ENCODE measurements at regions not wholly inside any gene's neighbourhood (a gene's known extent, or its start where the extent isn't known, plus 50 kb on each side); places are given as distances from the start of the nearest gene placed in this dataset.

DNA sequence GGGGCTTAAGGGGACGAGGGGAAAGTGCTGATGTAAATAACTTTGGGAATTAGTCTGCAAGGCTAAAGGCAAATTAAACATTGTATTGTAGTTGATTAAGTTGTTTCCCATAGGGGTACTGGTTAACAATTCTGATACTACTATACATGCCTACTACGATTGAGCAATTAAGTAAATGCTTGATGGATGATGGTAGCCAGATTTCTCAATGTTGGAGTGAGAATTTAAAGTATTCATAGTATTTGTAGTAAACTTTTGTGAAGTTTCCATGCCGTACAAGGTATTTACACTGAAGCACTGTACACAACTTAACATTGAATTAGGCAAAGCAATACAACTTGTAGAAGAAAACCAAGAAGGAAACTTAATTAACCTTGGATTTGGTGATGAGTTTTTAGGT lies 852.3 kb downstream of the QKI start:
- ATAC-seq (ENCODE audit: poor library complexity) (no peak), DNase-seq (no peak)
- intact Hi-C loops (cut with DNase I) = no loop called here

DNA sequence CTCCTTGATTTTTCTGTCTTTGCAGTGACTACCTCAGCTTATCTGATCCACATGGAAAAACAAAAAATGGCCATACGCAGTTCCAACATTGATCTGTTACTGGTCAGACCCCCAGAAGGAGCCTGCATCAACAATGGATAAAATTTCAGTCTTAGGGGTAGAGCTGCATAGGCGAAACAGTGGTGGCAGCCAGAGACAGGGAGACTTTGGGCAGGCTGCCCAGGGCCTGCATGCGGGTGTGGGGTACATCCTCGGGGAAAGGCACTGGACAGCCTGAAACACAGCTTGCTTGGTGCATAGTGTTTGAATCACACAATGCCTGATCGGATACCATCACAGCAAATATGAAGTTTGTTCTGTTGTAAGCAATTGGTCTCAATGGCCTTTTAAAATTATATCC lies 847.8 kb downstream of the QKI start:
- intact Hi-C loops (cut with DNase I) = no loop called here
- DNase-seq (no peak), ATAC-seq (ENCODE audit: poor library complexity) (no peak)

DNA sequence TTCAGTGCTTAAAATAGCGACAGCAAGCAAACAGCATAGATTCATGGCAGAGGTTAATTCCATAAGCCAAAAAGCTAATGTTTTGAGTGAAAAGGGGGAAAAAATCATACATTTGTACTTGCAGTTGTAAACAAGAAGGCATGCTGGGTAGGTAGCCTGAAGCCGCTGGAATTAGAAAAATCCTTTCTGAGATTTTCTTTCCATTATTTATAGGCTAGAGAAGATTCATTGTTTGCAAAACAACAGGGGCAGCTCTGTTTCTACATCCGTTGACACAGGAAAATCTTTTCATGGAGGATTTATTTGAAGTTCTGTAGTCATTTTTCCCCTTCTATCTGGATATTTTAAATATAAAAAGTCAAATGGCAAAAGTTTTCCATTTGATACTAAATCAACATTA lies 843.9 kb downstream of the QKI start:
- ATAC-seq (ENCODE audit: poor library complexity) (no peak), DNase-seq (no peak)
- intact Hi-C loops (cut with DNase I) = no loop called here

DNA sequence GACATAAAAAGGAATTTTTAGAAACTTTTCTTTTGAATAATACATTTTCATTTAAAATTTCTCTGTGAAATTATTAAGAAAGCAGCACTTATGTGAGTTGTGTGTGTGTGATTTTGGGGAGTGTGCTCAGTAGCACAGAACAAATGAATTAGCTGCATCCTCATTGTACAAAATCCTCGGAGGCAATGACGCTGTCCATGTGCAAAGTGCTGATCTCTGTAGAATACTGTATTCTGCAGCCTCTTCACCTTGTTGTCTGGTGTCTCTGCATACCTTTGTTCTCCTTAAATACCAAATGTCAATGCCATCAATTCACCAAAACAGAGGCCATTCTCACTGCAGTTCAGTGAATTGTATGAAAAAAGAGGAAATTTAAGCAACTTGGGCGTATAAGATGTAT lies 838.4 kb downstream of the QKI start:
- DNase-seq (no peak), ATAC-seq (ENCODE audit: poor library complexity) (no peak)
- intact Hi-C loops (cut with DNase I) = no loop called here

DNA sequence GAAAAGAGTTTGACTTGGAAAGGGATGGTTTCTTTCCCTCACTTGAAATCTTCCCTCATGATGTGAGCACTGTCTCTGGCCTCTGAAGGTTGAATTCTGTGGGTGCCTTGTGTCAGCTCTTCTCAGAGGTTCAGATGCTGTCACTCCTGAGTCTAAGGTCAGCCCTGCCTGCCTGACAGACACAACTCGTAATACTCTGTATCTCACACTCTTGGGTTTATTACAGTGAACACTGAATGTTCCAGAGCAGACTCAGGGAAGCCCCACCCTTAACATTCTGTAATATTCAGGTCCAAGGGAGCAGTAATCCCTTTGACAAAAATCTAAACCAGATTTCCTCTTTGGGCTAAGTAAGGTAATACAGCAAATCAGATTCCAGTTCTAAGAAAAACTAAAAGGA lies 837.8 kb downstream of the QKI start:
- DNase-seq (no peak), ATAC-seq (ENCODE audit: poor library complexity) (no peak)
- intact Hi-C loops (cut with DNase I) = no loop called here

DNA sequence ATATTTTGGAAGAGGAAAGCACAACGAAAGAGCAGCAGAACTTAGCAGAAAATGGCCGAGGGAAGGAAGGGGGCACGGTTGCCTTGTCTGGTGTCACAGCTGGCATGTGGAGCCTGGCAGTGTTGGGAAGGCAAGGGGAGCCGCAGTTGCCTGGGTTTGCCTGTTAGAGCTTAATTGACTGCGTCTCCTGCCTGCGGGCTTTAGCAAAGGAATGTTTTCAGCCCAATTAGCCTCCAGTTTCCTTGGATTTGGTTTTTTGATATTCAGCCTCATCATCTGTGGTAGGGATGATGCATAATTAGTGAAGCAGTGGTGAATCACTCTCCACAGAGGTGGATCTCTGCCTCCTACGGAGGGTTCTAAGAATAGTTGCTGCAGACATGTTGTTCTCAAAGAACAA lies 832.6 kb downstream of the QKI start:
- intact Hi-C loops (cut with DNase I) = no loop called here
- ATAC-seq (ENCODE audit: poor library complexity) (no peak), DNase-seq (no peak)

DNA sequence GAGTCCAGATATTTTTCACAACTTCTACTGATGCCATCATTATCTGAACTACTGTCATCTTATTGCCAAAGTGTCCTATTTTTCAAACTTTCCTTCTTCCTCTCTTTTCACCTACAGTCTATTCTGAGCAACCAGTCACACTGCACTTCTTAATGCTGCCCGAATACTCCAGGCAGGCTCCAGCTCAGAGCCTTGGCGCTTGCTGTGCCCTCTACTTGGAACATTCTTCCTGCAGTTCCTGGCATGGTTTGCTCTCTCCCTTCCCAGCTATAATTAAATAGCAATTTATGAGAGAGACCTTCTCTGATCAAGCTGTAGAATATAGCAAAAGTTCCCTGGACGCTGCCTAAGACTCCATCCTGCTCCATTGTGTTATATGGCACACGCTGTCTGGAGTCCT lies 831.6 kb downstream of the QKI start:
- DNase-seq = no peak
- intact Hi-C loops (cut with DNase I) = no loop called here

DNA sequence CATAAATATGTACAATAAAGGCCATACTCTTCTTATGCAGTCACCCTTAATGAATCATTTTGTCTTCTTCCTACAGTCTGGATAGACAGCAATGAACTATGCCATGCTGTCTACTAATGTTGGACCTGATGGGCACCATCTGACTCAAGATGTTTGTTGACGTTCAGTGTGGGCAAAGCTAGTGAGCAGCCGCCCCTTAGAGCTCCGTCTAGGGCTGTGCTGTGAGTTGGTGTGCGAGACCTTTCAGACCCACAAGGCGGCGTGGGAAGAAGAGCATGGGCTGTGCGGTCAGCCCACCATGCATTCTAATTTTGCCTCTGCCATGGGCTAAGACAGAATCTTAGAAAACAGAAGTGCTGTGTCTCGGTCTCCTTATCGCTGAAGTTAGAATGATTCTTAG lies 829.4 kb downstream of the QKI start:
- DNase-seq (no peak), ATAC-seq (ENCODE audit: poor library complexity) (no peak)
- intact Hi-C loops (cut with DNase I) = no loop called here

More for the DNA sequence above, 831.6 kb downstream of the QKI start:
- ATAC-seq (ENCODE audit: poor library complexity) = no peak

DNA sequence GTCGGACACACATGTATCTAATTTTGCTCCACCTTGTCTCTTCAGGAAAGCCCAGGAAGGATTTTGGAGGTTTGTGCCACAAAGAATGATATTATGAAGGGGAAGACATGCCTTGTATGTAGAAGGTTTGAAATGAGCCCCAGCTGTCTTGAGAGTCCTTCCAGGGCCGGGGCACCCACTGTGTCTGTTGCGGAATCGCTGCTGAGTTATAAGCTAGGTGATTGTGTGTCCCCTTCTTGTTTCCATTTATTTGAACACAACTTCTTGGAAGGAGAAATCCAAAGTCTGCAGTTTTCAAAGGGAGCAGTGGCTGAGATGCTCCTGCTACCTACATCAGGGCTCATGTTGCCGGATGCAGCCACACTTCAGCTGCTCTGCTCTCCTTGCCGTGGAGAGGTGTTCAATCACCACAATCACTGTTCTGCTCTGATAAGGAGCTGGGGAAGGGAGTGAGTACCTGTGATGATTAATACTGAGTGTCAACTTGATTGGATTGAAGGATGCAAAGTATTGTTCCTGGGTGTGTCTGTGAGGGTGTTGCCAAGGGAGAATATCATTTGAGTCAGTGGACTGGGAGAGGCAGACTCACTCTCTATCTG lies 828.6 kb downstream of the QKI start:
- intact Hi-C loops (cut with DNase I) = no loop called here
- DNase-seq (no peak), ATAC-seq (ENCODE audit: poor library complexity) (no peak)

DNA sequence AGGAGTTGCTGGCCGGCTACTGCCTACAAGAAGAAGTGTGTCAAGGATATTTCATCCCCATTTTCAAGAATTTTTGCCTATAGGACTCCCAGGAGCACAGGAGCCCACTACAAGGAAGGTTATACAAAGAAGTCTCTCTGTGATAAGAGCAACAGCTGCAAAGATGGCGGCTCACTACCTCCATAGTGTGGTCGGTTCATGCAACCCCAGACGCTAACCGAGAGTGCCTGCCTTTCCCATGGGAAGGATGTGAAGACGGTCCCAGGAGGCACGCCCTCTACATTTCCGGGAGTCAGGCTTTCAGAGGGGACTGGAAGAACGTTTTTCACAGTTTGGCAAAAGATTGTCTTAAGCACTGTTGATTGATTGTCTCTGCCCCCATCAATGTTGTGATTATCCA lies 816.3 kb downstream of the QKI start:
- ATAC-seq (ENCODE audit: poor library complexity) (no peak), DNase-seq (no peak)
- intact Hi-C loops (cut with DNase I) = no loop called here

DNA sequence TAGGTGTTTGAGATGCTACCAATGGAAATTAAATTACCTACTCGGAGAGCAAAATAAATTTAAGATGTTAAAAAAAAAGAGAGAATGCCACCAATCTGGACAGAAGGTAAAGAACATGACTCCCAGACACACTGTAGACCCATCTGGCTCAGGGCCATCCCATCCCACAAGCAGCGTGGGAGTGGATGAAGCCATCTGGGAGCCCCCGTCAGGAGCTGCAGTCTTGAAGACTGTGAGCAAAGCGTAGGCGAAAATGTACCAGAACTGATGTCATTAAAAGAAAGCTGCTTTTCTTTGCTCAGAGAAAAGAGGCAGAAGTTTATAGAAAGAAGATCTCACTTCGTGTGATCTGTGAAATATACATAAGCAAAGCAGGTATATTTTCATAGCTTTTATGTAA lies 815.7 kb downstream of the QKI start:
- intact Hi-C loops (cut with DNase I) = no loop called here

DNA sequence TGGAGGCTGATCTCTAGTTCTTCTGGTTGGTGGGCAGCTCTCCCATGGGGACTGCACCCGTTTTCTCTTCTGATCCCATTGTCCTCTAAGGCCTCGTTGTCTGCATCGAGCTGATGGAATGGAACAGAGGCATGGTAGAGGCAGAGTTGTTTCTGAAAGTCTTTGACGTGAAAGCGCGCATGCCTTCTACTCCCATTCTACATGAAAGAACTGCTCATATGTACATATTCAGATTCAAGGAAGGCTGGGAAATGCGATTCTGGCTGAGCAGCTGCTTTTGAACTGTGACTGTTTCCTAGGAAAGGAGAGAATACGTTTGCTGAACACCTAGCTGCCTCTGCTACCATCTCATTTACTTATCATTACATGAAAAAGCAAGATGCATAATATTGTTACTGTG lies 815.2 kb downstream of the QKI start:
- ATAC-seq (ENCODE audit: poor library complexity) = no peak
- intact Hi-C loops (cut with DNase I) = no loop called here
- no peak for DNase-seq

More for the DNA sequence above, 815.7 kb downstream of the QKI start:
- DNase-seq (no peak), ATAC-seq (ENCODE audit: poor library complexity) (no peak)

DNA sequence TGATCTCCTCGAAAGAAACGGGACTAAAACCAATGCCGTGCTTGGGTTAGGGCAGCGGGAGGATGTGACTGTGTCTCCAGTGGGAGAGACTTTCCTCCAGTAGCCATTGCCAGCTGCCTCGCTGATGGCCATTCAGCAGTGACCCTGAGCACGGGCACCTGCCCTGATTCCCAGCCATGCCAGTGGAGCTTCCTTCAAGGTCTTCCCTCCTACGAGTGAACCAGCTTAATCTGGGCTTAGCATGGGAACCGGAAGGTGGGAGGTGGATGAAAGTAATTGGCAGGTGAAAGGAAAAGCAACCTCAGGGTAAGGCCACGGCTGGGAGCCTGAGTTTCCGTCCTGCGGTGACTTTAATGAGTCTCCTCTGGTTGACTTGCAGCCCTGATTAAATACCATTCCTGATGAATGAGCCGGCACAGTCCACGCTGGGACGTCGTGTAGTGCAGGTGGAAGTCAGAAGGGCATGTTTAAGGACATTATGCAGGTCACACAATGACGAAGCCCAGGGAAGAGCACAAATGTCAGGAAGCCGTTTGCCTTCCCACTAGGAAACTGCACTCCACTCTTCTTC lies 813.5 kb downstream of the QKI start:
- ATAC-seq (ENCODE audit: poor library complexity) (no peak), DNase-seq (no peak)
- intact Hi-C loops (cut with DNase I) = no loop called here

DNA sequence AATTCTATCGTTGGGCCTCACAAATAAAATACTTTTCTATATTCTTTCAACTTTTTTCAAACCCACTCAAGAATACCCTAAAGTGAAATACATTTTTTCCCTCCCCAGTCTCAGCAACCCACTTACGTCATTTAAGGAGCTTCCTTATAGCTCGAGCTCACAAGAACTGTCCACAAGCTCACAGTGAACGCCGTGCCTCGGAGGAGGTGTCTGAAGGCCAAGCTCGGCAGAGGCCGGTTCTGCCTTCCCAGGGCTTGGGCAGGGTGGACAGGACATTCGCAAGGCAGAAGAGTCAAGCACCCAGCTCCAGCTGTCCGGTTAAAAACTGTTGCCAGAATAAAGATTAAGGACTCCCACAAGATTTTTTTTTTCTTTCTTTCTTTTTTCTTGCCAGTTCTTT lies 802.3 kb downstream of the QKI start:
- intact Hi-C loops (cut with DNase I) = no loop called here
- peak; percentile 60 for DNase-seq
- peak; percentile 85 for ATAC-seq (ENCODE audit: poor library complexity)

DNA sequence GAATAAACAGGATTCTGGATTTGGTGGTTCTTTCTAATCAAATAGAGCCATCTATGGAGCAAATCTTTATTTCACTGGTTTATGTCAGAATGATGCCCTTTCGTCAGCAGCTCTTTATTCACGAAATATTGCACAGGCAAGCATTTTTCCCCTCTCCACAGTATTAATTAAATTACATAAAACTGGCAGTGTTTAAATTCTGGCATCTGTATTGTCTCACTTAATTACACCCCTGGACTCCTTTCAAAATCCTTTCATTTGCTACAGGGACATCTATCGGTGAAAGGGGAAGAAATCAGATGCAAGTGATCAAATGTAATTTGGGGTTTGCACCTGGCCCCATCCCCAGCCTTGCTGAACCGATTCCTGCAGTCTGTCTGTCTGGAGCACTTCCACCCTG lies 801.9 kb downstream of the QKI start:
- no peak for DNase-seq
- peak; percentile 45 for ATAC-seq (ENCODE audit: poor library complexity)
- intact Hi-C loops (cut with DNase I) = no loop called here

DNA sequence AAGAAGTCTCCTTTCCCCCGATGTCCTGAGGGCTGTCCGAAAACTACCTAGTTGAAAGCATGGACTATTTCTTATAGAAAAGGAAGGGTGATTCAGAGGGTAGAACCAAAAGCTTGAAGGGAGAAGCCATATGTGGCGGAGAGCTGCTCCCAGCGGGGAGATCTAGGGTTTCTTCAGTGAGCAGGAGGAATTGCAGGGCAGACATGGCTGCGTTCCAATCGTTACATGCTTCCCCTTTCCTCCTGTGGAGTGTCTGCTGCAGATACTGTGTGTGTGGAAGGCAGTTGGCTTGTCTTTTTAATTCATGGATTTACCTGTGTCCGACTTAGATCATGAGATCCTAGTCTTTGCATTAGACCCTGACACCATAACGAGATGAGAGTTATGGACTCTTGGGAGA lies 799.5 kb downstream of the QKI start:
- intact Hi-C loops (cut with DNase I) = no loop called here
- ATAC-seq (ENCODE audit: poor library complexity) (no peak), DNase-seq (no peak)

DNA sequence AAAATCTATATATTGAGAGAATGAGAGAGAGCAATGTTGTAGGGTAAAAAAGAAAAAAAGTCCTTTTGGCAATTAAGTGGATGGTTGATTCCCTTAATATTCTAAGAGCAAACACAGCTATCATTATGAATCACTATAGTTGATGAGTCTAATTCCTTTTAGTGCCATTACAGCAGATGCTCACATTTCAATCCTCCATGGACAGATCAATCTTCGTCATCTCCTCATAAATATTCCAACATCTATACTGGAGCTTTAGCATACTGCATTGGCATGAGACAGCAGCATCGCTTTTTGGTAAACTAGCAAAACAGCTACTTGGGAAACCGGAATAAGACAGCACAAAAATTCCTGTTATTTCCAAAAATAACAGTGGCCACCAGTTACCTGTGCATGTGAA lies 796.7 kb downstream of the QKI start:
- DNase-seq = no peak
- no peak for ATAC-seq (ENCODE audit: poor library complexity)
- intact Hi-C loops (cut with DNase I) = no loop called here

DNA sequence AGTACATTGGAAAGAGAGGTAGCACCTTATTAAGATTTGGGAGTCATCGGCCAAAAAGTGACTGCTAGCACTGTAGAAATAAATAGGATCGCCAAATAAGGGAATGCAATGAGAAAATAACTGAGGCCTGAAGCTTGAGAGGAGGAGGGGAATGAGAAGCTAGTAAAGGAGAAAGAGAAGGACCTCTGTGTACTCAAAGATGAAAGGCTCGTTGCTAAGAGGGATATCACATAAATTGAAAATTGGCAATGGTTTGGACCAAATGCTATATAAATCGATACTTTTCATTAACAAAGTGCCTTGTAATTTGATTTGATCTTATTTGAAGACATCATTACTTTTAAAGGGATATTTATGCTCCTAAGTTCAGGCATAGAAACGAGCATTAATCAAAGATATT lies 796.3 kb downstream of the QKI start:
- intact Hi-C loops (cut with DNase I) = no loop called here
- ATAC-seq (ENCODE audit: poor library complexity) = no peak
- no peak for DNase-seq

DNA sequence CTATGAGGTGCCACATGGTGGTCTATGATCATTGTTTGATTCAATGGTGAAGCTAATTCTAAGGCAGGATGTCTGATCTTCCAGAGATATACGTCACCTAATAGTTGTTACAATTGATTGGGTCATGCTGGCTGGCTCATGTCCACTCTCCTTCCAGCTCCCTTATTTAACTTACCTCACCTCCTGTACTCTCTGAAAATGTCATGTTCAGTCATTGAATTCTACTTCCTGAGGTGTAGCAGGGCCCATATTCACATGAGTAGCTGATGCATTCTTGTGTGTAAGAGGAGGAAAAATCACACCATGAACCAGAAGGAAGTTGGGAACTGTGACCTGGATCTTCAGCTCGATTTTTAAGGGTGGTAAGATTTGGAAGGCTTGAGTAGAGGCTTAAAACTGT lies 795.8 kb downstream of the QKI start:
- intact Hi-C loops (cut with DNase I) = no loop called here
- ATAC-seq (ENCODE audit: poor library complexity) (no peak), DNase-seq (no peak)

DNA sequence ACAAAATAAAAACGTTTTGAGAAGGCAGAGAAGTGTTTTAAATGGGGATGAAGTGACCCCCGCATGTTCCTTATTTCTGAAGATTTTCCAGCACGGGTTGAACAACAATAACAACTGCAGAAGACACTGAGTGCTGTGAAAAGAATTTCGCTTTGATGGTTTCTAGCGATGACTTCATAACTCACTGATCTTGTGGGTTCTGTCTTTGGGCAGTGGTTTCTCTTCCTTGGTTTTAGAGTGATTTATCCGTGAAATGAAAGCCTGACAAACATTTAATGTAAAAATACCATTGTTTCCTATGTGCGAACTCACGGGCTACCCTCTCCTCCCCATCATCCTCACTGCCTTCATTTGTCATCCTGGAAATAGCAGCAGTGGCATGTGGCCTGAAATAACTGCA lies 793.9 kb downstream of the QKI start:
- DNase-seq (no peak), ATAC-seq (ENCODE audit: poor library complexity) (no peak)
- intact Hi-C loops (cut with DNase I) = no loop called here

DNA sequence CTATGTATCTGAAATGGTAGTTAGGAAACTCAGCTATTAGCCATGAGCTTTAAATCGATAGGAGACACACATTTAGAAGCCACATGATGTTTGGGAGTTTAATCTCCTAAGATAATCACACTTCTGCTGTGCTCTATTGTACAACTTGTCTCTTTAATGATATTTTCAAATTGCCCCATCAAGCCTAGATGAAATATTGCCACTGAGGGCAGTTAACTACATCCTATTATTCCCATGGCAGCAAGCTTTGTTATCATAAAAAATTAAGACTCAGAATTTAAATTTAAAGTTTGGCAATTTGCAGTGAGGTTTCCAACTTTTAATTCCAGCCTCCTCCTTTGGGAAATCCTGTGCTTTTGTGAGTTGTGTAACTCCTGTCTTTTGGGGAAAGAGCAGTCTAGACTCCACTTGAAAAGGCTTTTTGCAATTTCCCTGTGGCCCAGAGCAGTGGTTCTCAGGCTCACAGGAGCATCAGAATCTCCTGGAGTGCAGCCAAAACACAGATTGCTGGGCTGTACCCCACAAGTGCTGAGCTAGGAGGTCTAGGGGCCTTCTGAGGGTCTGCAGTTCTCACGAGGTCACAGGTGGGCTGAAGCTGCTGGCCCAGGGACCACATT lies 792.4 kb downstream of the QKI start:
- no peak for DNase-seq
- peak; percentile 89 for ATAC-seq (ENCODE audit: poor library complexity)
- intact Hi-C loops (cut with DNase I) = no loop called here
